ENCODE measurements at regions not wholly inside any gene's neighbourhood (a gene's known extent, or its start where the extent isn't known, plus 50 kb on each side); places are given as distances from the start of the nearest gene placed in this dataset.
"Not testable (repeated sequence)": the region's sequence is repeated elsewhere in the genome, so short reads cannot be mapped to it uniquely, and the experiment has no call there.

GRCh38 chr21:31819692-31820091 lies 53.1 kb upstream of the HUNK start:
- H3K4me1 ChIP-seq; H3K27me3 ChIP-seq; H3K9me3 ChIP-seq; H3K4me3 ChIP-seq (ENCODE audit: low read depth, low read length); H3K36me3 ChIP-seq; DNase-seq: not testable (repeated sequence)

- H3K27me3 ChIP-seq; H3K4me1 ChIP-seq; H3K4me3 ChIP-seq (ENCODE audit: low read depth, low read length); DNase-seq; H3K9me3 ChIP-seq; H3K36me3 ChIP-seq: not testable (repeated sequence)
Measured at GRCh38 chr21:31814356-31814755, 58.5 kb upstream of the HUNK start.

GRCh38 chr21:31813862-31814261 lies 59.0 kb upstream of the HUNK start:
- Histone ChIP-seq H3K27me3 (no peaks in the 10 kb centered on the region), H3K36me3 (no peaks in the 10 kb centered on the region), H3K9me3 (no peaks in the 10 kb centered on the region), H3K4me3 (ENCODE audit: low read depth, low read length) (no peak overlapping the region), H3K4me1 (no peaks in the 10 kb centered on the region)
- DNase-seq, result no peak
- no peak for TF ChIP-seq CTCF (IDR thresholded peaks at IDR 0.05; ENCODE audit: low read depth, low read length)

- TF ChIP-seq CTCF (IDR thresholded peaks at IDR 0.05; ENCODE audit: low read depth, low read length), result no peak
- Histone ChIP-seq H3K9me3 (no peaks in the 10 kb centered on the region), H3K27me3 (no peaks in the 10 kb centered on the region)
Measured at GRCh38 chr21:31804008-31804394, 68.8 kb upstream of the HUNK start.

GRCh38 chr21:31803039-31804007 lies 69.5 kb upstream of the HUNK start:
- no peak for DNase-seq
- H3K36me3 ChIP-seq, result no peaks in the 10 kb centered on the region
- no peak overlapping the region for H3K4me3 ChIP-seq (ENCODE audit: low read depth, low read length)
- no peaks in the 10 kb centered on the region for H3K9me3 ChIP-seq
- H3K4me1 ChIP-seq, result no peaks in the 10 kb centered on the region
- TF ChIP-seq CTCF (IDR thresholded peaks at IDR 0.05; ENCODE audit: low read depth, low read length), result no peak
- no peaks in the 10 kb centered on the region for H3K27me3 ChIP-seq

More at GRCh38 chr21:31804008-31804394, 68.8 kb upstream of the HUNK start:
- DNase-seq, result no peak
- Histone ChIP-seq H3K36me3 (no peaks in the 10 kb centered on the region), H3K4me3 (ENCODE audit: low read depth, low read length) (no peak overlapping the region), H3K4me1 (no peaks in the 10 kb centered on the region)

- no peak for DNase-seq
- H3K4me3 ChIP-seq (ENCODE audit: low read depth, low read length), result no peak overlapping the region
- H3K4me1 ChIP-seq, result no peaks in the 10 kb centered on the region
- no peaks in the 10 kb centered on the region for H3K9me3 ChIP-seq
- no peaks in the 10 kb centered on the region for H3K27me3 ChIP-seq
- TF ChIP-seq CTCF (IDR thresholded peaks at IDR 0.05; ENCODE audit: low read depth, low read length), result no peak
- H3K36me3 ChIP-seq, result no peaks in the 10 kb centered on the region
Measured at GRCh38 chr21:31802331-31802730, 70.4 kb upstream of the SCAF4 start.

GRCh38 chr21:31801551-31802219 lies 69.8 kb upstream of the SCAF4 start:
- no peak for DNase-seq

More at GRCh38 chr21:31801551-31802219, 69.8 kb upstream of the SCAF4 start:
- no peaks in the 10 kb centered on the region for H3K27me3 ChIP-seq
- no peaks in the 10 kb centered on the region for H3K36me3 ChIP-seq
- no peaks in the 10 kb centered on the region for H3K4me1 ChIP-seq
- no peak overlapping the region for H3K4me3 ChIP-seq (ENCODE audit: low read depth, low read length)
- H3K9me3 ChIP-seq, result no peaks in the 10 kb centered on the region
- no peak for TF ChIP-seq CTCF (IDR thresholded peaks at IDR 0.05; ENCODE audit: low read depth, low read length)

Data from BE2C (cell line).